GM12878 (cell line): ENCODE measurements at regions not wholly inside any gene's neighbourhood (a gene's known extent, or its start where the extent isn't known, plus 50 kb on each side); places are given as distances from the start of the nearest gene placed in this dataset.

ENCODE experiments used
- ATAC-seq: fragments of 200-7000 bp; cut with Tn5 transposase; 3 replicates; pipeline ENCODE4 v1.9.1; 2020; ENCODE audit warnings: mild to moderate bottlenecking, moderate library complexity
- BruUV-seq: library from RNA; stranded (reverse); fragments of 400-500 nt; replicated peaks from 2 replicates; lab custom pipeline; 2021; lab: Mats Ljungman, UMichigan
- CTCF ChIA-PET: fragments of 300-600 bp; sonication (Branson Sonifier 250); formaldehyde crosslinking; extraction: SDS; loops from one replicate; lab custom pipeline; 2021; ENCODE audit warnings: inconsistent platforms; lab: Yijun Ruan, JAX
- POLR2A ChIA-PET: fragments of 350-600 bp; formaldehyde crosslinking; extraction: SDS; loops from one replicate; lab custom pipeline; 2021; ENCODE audit warnings: inconsistent platforms; lab: Charles Lee
- RAD21 ChIA-PET: fragments of 300-600 bp; sonication (Branson Sonifier 250); formaldehyde crosslinking; loops from one replicate; lab custom pipeline; 2023; ENCODE audit warnings: antibody characterized with exemption; ENCODE audit not compliant: unreplicated experiment; lab: Charles Lee
- SMC1A ChIA-PET: fragments of 300-600 bp; sonication (Branson Sonifier 250); formaldehyde crosslinking; loops from one replicate; lab custom pipeline; 2023; ENCODE audit not compliant: unreplicated experiment, uncharacterized antibody; lab: Charles Lee
- DNase-seq: peaks from one replicate; pipeline ENCODE4 v3.0.0-alpha.2; 2011; ENCODE audit warnings: low read depth, low spot score
- FAIRE-seq: peaks from 3 replicates; lab custom pipeline; 2011; peaks lifted over from hg19 to GRCh38; lab: Jason Lieb, UNC
- H2AFZ ChIP-seq: 2 replicates; pipeline ENCODE4 v1.6.0; 2011; ENCODE audit warnings: low read depth, low read length, control low read depth; ENCODE audit not compliant: control insufficient read depth
- H3K27ac ChIP-seq: 2 replicates; pipeline ENCODE4 v1.5.1; 2011; ENCODE audit warnings: control low read depth; ENCODE audit not compliant: control insufficient read depth, insufficient read depth
- H3K27me3 ChIP-seq, 2 experiments: replicated peaks in 1 of 2; 2 replicates each; pipeline versions ENCODE4 v1.6.0 to v1.6.1; 2011; ENCODE audit warnings: low read length in 1 of 2; ENCODE audit not compliant: control insufficient read depth in 2 of 2, insufficient read depth in 2 of 2
- H3K36me3 ChIP-seq, 2 experiments: 2 replicates each; pipeline ENCODE4 v1.5.1; 2011; ENCODE audit warnings: low read length in 1 of 2; ENCODE audit not compliant: control insufficient read depth in 2 of 2, insufficient read depth in 2 of 2
- H3K4me1 ChIP-seq: 2 replicates; pipeline ENCODE4 v1.6.1; 2011; ENCODE audit warnings: mild to moderate bottlenecking, low read length, moderate library complexity, mixed read lengths; ENCODE audit not compliant: control insufficient read depth, insufficient read depth
- H3K4me2 ChIP-seq: 2 replicates; pipeline ENCODE4 v1.6.0; 2011; ENCODE audit warnings: control low read depth; ENCODE audit not compliant: control insufficient read depth, insufficient read depth
- H3K4me3 ChIP-seq: fragments of 200-600 bp; sonication (generic); 2 replicates; pipeline ENCODE4 v1.5.1; 2016
- H3K79me2 ChIP-seq: 2 replicates; pipeline ENCODE4 v1.6.0; 2011; ENCODE audit warnings: low read length; ENCODE audit not compliant: control insufficient read depth, insufficient read depth
- H3K9ac ChIP-seq: 2 replicates; pipeline ENCODE4 v1.8.0; 2011; ENCODE audit warnings: low read length, control low read depth, mixed read lengths; ENCODE audit not compliant: control insufficient read depth, insufficient read depth
- H3K9me3 ChIP-seq: replicated peaks from 3 replicates; pipeline ENCODE4 v1.5.1; 2011; ENCODE audit warnings: mild to moderate bottlenecking, low read length; ENCODE audit not compliant: control insufficient read depth, insufficient read depth
- H4K20me1 ChIP-seq: 2 replicates; pipeline ENCODE4 v1.6.0; 2011; ENCODE audit not compliant: control insufficient read depth, insufficient read depth
- BACH1 ChIP-seq: fragments of 450-650 bp; IDR thresholded peaks from 2 replicates; pipeline ENCODE4 v1.6.1; 2017; ENCODE audit warnings: mild to moderate bottlenecking, borderline replicate concordance
- CBX5 ChIP-seq: sonication (generic); IDR thresholded peaks from 2 replicates; pipeline ENCODE4 v1.6.1; 2016; ENCODE audit warnings: low read depth, moderate library complexity, mild to moderate bottlenecking, inconsistent platforms
- CEBPB ChIP-seq, 2 experiments: fragments of 150-350 bp in 1 of 2; IDR thresholded peaks; 2 replicates each; pipeline ENCODE4 v1.6.1; 2012 to 2014; ENCODE audit warnings: low read depth in 2 of 2, low read length in 2 of 2, borderline replicate concordance in 1 of 2, inconsistent platforms in 1 of 2
- DPF2 ChIP-seq: fragments of 450-650 bp; IDR thresholded peaks from 2 replicates; pipeline ENCODE4 v1.6.1; 2017; ENCODE audit warnings: mild to moderate bottlenecking
- MXI1 ChIP-seq: fragments of 150-350 bp; IDR thresholded peaks from 2 replicates; pipeline ENCODE4 v1.6.1; 2011; ENCODE audit warnings: low read depth, mild to moderate bottlenecking, inconsistent platforms, low read length, improper control_type of control experiment
- POLR2A ChIP-seq: IDR thresholded peaks from 2 replicates; pipeline ENCODE4 v1.6.1; 2011; ENCODE audit warnings: low read depth, mild to moderate bottlenecking, low read length
- POU2F2 ChIP-seq: IDR thresholded peaks from 3 replicates; pipeline ENCODE4 v1.6.1; 2011; ENCODE audit warnings: low read depth, mild to moderate bottlenecking, low read length, borderline replicate concordance
- SMARCA5 ChIP-seq: fragments of 450-650 bp; IDR thresholded peaks from 2 replicates; pipeline ENCODE4 v1.6.1; 2017; ENCODE audit warnings: mild to moderate bottlenecking
- STAT1 ChIP-seq: fragments of 450-650 bp; conservative IDR thresholded peaks from 2 replicates; pipeline ENCODE4 v1.6.1; 2014; ENCODE audit warnings: antibody characterized with exemption, mild to moderate bottlenecking
- WRNIP1 ChIP-seq: IDR thresholded peaks from 2 replicates; pipeline ENCODE4 v1.6.1; 2011; ENCODE audit warnings: low read depth, low read length, improper control_type of control experiment, borderline replicate concordance
- WGBS: methylation state at CpG from one replicate; pipeline ENCODE4 v1.1.6; 2016; ENCODE audit warnings: low lambda C conversion rate; ENCODE audit not compliant: insufficient replicate concordance, insufficient coverage; ENCODE audit errors: missing lambda C conversion rate; 5-methylcytosine and 5-hydroxymethylcytosine counted together
- in situ Hi-C: fragments of 300-500 bp; cut with MboI; formaldehyde crosslinking; loops from 9 replicates; pipeline ENCODE4 v1.14.3; 2018; ENCODE audit warnings: mixed read lengths
- intact Hi-C: fragments of 100-400 bp; cut with micrococcal nuclease; formaldehyde crosslinking; loops from one replicate; pipeline ENCODE4 v1.14.2; 2022; ENCODE audit not compliant: unreplicated experiment
- TF ChIP-seq, protein P1 (sequence below): fragments of 450-650 bp; formaldehyde crosslinking; IDR thresholded peaks from 2 replicates; pipeline ENCODE4 v1.5.0; 2022; ENCODE audit warnings: mild to moderate bottlenecking, missing genetic modification characterization
- TF ChIP-seq, protein P2 (sequence below): IDR thresholded peaks from 2 replicates; pipeline ENCODE4 v1.6.1; 2012; ENCODE audit warnings: improper control_type of control experiment, low read depth, low read length; ENCODE audit not compliant: insufficient replicate concordance
- TF ChIP-seq, protein P3 (sequence below): fragments of 450-650 bp; IDR thresholded peaks from 2 replicates; pipeline ENCODE4 v1.6.1; 2017; ENCODE audit warnings: antibody characterized with exemption, mild to moderate bottlenecking, moderate library complexity

- ChIA-PET POLR2A (no interaction called here), CTCF (interaction anchor here (1.1 kb wide), 1 partner anchor 18 kb away, joined by 3 read pairs; no protein-coding TSS in a partner anchor), SMC1A (no interaction called here), RAD21 (no interaction called here)
- ATAC-seq (0 out of 3 replicates have a peak, but pooled peaks have one; percentile 20), FAIRE-seq (no peak), DNase-seq (no peak)
- in situ Hi-C loops (no loop called here), intact Hi-C loops (loop anchor here (10.0 kb wide), 1 partner anchor 247 kb away; no protein-coding TSS in a partner anchor)
- Histone ChIP-seq H3K9me3 (no peaks in the 10 kb centered on the region), H3K79me2 (no peaks in the 10 kb centered on the region), H3K36me3 (no peaks in the 10 kb centered on the region), H4K20me1 (no peaks in the 10 kb centered on the region), H3K27me3 (no peaks in the 10 kb centered on the region), H2AFZ (no peak overlapping the region), H3K4me3 (no peak overlapping the region), H3K9ac (no peak overlapping the region), H3K27ac (no peak overlapping the region), H3K4me2 (no peak overlapping the region), H3K4me1 (no peaks in the 10 kb centered on the region)
- BruUV-seq, result no TSS peak
- 40% methylated on average over 4 of the region's 4 CpGs for WGBS
- no peak for TF ChIP-seq SMARCA5
- TF ChIP-seq WRNIP1, result no peak
- no peak for TF ChIP-seq DPF2
- TF ChIP-seq, protein P1, sequence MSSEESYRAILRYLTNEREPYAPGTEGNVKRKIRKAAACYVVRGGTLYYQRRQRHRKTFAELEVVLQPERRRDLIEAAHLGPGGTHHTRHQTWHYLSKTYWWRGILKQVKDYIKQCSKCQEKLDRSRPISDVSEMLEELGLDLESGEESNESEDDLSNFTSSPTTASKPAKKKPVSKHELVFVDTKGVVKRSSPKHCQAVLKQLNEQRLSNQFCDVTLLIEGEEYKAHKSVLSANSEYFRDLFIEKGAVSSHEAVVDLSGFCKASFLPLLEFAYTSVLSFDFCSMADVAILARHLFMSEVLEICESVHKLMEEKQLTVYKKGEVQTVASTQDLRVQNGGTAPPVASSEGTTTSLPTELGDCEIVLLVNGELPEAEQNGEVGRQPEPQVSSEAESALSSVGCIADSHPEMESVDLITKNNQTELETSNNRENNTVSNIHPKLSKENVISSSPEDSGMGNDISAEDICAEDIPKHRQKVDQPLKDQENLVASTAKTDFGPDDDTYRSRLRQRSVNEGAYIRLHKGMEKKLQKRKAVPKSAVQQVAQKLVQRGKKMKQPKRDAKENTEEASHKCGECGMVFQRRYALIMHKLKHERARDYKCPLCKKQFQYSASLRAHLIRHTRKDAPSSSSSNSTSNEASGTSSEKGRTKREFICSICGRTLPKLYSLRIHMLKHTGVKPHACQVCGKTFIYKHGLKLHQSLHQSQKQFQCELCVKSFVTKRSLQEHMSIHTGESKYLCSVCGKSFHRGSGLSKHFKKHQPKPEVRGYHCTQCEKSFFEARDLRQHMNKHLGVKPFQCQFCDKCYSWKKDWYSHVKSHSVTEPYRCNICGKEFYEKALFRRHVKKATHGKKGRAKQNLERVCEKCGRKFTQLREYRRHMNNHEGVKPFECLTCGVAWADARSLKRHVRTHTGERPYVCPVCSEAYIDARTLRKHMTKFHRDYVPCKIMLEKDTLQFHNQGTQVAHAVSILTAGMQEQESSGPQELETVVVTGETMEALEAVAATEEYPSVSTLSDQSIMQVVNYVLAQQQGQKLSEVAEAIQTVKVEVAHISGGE, result no peak
- no peak for TF ChIP-seq POLR2A
- TF ChIP-seq, protein P2, sequence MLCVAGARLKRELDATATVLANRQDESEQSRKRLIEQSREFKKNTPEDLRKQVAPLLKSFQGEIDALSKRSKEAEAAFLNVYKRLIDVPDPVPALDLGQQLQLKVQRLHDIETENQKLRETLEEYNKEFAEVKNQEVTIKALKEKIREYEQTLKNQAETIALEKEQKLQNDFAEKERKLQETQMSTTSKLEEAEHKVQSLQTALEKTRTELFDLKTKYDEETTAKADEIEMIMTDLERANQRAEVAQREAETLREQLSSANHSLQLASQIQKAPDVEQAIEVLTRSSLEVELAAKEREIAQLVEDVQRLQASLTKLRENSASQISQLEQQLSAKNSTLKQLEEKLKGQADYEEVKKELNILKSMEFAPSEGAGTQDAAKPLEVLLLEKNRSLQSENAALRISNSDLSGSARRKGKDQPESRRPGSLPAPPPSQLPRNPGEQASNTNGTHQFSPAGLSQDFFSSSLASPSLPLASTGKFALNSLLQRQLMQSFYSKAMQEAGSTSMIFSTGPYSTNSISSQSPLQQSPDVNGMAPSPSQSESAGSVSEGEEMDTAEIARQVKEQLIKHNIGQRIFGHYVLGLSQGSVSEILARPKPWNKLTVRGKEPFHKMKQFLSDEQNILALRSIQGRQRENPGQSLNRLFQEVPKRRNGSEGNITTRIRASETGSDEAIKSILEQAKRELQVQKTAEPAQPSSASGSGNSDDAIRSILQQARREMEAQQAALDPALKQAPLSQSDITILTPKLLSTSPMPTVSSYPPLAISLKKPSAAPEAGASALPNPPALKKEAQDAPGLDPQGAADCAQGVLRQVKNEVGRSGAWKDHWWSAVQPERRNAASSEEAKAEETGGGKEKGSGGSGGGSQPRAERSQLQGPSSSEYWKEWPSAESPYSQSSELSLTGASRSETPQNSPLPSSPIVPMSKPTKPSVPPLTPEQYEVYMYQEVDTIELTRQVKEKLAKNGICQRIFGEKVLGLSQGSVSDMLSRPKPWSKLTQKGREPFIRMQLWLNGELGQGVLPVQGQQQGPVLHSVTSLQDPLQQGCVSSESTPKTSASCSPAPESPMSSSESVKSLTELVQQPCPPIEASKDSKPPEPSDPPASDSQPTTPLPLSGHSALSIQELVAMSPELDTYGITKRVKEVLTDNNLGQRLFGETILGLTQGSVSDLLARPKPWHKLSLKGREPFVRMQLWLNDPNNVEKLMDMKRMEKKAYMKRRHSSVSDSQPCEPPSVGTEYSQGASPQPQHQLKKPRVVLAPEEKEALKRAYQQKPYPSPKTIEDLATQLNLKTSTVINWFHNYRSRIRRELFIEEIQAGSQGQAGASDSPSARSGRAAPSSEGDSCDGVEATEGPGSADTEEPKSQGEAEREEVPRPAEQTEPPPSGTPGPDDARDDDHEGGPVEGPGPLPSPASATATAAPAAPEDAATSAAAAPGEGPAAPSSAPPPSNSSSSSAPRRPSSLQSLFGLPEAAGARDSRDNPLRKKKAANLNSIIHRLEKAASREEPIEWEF, result no peak
- no peak for TF ChIP-seq STAT1
- TF ChIP-seq MXI1, result no peak
- no peak for TF ChIP-seq CEBPB (IDR thresholded peaks at IDR 0.05; ENCODE audit: borderline replicate concordance in 1 of 2, low read depth in 2 of 2, low read length in 2 of 2)
- no peak for TF ChIP-seq BACH1
- TF ChIP-seq, protein P3, sequence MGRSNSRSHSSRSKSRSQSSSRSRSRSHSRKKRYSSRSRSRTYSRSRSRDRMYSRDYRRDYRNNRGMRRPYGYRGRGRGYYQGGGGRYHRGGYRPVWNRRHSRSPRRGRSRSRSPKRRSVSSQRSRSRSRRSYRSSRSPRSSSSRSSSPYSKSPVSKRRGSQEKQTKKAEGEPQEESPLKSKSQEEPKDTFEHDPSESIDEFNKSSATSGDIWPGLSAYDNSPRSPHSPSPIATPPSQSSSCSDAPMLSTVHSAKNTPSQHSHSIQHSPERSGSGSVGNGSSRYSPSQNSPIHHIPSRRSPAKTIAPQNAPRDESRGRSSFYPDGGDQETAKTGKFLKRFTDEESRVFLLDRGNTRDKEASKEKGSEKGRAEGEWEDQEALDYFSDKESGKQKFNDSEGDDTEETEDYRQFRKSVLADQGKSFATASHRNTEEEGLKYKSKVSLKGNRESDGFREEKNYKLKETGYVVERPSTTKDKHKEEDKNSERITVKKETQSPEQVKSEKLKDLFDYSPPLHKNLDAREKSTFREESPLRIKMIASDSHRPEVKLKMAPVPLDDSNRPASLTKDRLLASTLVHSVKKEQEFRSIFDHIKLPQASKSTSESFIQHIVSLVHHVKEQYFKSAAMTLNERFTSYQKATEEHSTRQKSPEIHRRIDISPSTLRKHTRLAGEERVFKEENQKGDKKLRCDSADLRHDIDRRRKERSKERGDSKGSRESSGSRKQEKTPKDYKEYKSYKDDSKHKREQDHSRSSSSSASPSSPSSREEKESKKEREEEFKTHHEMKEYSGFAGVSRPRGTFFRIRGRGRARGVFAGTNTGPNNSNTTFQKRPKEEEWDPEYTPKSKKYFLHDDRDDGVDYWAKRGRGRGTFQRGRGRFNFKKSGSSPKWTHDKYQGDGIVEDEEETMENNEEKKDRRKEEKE, result no peak
- no peak for TF ChIP-seq POU2F2
- no peak for TF ChIP-seq CBX5
These were observed 279.7 kb downstream of the KCNJ3 start for GRCh38 chr2:154978244-154978643.
